Pancreas (tissue), 10 donors: ENCODE measurements at regions not wholly inside any gene's neighbourhood (a gene's known extent, or its start where the extent isn't known, plus 50 kb on each side); places are given as distances from the start of the nearest gene placed in this dataset.

Experiments used
- ATAC-seq, 4 donors: fragments of 200-7000 bp; cut with Tn5 transposase; one replicate each; pipeline versions ENCODE4 v1.8.0 to v1.9.1; 2020; ENCODE audit warnings: mild to moderate bottlenecking in 4 of 4, moderate library complexity in 4 of 4
- DNase-seq, 6 donors: peaks; one replicate each; pipeline ENCODE4 v3.0.0-alpha.2; 2020
- FAIRE-seq: peaks from 2 replicates; lab custom pipeline; 2012; peaks lifted over from hg19 to GRCh38; lab: Jason Lieb, UNC
- H3K27ac ChIP-seq, 4 donors: fragments of 200-600 bp; sonication (generic); 1 replicate in 3 of 4; 2 replicates in 1 of 4; pipeline versions ENCODE4 v1.5.0 to v1.8.0; 2020
- H3K27me3 ChIP-seq, 4 donors: fragments of 200-600 bp; one replicate each; pipeline ENCODE4 v1.8.0; 2021
- H3K36me3 ChIP-seq, 3 donors: fragments of 200-600 bp; sonication (generic) in 1 of 3; one replicate each; pipeline versions ENCODE4 v1.5.0 to v1.8.0; 2020 to 2021
- H3K4me1 ChIP-seq, 3 donors: fragments of 200-600 bp; one replicate each; pipeline ENCODE4 v1.8.0; 2021
- H3K4me3 ChIP-seq, 4 donors: fragments of 200-600 bp; sonication (generic) in 2 of 4; one replicate each; pipeline versions ENCODE4 v1.5.0 to v1.8.0; 2020 to 2021
- H3K9me3 ChIP-seq, 4 donors: fragments of 200-600 bp; one replicate each; pipeline ENCODE4 v1.8.0; 2021
- WGBS, 2 donors: extraction: QIAGEN DNeasy Blood & Tissue Kit; methylation state at CpG; one replicate each; pipeline ENCODE4 v1.1.7; 2013; 5-methylcytosine and 5-hydroxymethylcytosine counted together
- intact Hi-C, 3 donors: fragments of 100-400 bp; cut with DNase I; formaldehyde crosslinking; loops; one replicate each; pipeline versions ENCODE4 v1.11.1 to v1.14.2; 2022
- TF ChIP-seq, protein P1 (sequence below), 4 donors: fragments of 200-600 bp; sonication (generic) in 3 of 4; IDR thresholded peaks; one replicate each; pipeline versions ENCODE4 v1.5.0 to v1.8.0; 2021; ENCODE audit warnings: antibody characterized with exemption in 4 of 4
- donor health status: healthy with polysubstance abuse.
- donor health status: DM: no; HTN: no; CAD: no; lungs with moderate emphysema.
- donor health status: DM: no; HTN: no; CAD: no.
- donor health status: control.
- donor health status: control.
- donor health status: Bipolar disorder and iron deficiency.
- donor health status: DM: yes; HTN: yes; CAD: no.
- donor health status: DM: no; HTN: no; CAD: no.
- donor health status: DM: no; HTN: no; CAD: no.
- donor health status: DM: yes; HTN: yes; CAD: no.

- Histone ChIP-seq H3K27ac (no peak overlapping the region), H3K4me3 (no peak overlapping the region), H3K27me3 (no peaks in the 10 kb centered on the region), H3K4me1 (no peaks in the 10 kb centered on the region), H3K9me3 (no peaks in the 10 kb centered on the region), H3K36me3 (no peaks in the 10 kb centered on the region)
- TF ChIP-seq, protein P1, sequence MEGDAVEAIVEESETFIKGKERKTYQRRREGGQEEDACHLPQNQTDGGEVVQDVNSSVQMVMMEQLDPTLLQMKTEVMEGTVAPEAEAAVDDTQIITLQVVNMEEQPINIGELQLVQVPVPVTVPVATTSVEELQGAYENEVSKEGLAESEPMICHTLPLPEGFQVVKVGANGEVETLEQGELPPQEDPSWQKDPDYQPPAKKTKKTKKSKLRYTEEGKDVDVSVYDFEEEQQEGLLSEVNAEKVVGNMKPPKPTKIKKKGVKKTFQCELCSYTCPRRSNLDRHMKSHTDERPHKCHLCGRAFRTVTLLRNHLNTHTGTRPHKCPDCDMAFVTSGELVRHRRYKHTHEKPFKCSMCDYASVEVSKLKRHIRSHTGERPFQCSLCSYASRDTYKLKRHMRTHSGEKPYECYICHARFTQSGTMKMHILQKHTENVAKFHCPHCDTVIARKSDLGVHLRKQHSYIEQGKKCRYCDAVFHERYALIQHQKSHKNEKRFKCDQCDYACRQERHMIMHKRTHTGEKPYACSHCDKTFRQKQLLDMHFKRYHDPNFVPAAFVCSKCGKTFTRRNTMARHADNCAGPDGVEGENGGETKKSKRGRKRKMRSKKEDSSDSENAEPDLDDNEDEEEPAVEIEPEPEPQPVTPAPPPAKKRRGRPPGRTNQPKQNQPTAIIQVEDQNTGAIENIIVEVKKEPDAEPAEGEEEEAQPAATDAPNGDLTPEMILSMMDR (IDR thresholded peaks at IDR 0.05): no peak
- intact Hi-C loops: no loop called here
- ATAC-seq (no peak), DNase-seq (no peak), FAIRE-seq (no peak)
- WGBS, 2 donors: 13 to 23% methylated on average over 1 of the region's 1 CpG
Observed at GRCh38 chr13:68940049-68940448, 1167.6 kb upstream of the ATXN8OS start.

GRCh38 chr13:68938639-68939038 lies 1169.0 kb upstream of the ATXN8OS start:
- intact Hi-C loops: no loop called here
- H3K9me3 ChIP-seq: no peaks in the 10 kb centered on the region
- H3K4me1 ChIP-seq: no peaks in the 10 kb centered on the region
- H3K27ac ChIP-seq: no peak overlapping the region
- no peaks in the 10 kb centered on the region for H3K27me3 ChIP-seq
- ATAC-seq: no peak
- no peak for DNase-seq
- no peaks in the 10 kb centered on the region for H3K36me3 ChIP-seq
- no peak for FAIRE-seq
- TF ChIP-seq, protein P1 (IDR thresholded peaks at IDR 0.05): no peak
- H3K4me3 ChIP-seq: no peak overlapping the region
- 64 to 71% methylated on average over 5 of the region's 5 CpGs for WGBS, 2 donors

DNA sequence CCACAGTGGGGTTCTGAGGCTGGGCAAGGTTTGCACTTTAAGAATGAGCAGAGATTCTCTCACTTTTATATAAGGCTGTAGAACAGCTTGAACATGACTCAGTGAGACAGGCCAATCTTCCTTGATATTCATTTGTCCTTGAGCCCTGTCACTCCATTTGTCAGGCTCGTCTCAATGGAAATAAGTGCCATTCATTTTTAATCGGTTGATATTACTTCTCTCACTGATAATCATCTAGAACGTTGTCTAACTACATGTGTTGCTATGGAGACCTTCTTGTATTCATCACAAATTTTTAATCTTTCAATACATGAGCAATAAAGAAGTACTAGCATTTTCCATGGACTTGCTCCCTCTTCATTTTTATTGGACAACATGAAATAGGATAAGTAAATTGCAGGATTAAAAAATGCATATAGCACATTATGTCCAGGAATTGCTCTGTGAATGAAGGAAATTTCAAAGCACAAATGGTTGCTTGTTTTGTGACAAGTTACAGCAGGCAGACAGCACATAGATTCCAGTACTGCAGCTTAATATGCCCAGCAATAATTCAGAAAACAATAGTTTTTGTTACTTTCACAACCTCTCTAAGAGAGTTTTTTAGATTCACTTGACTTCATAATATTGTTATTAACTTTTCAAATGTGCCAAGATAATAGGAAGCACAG lies 1178.4 kb upstream of the ATXN8OS start:
- Histone ChIP-seq H3K27me3 (no peaks in the 10 kb centered on the region), H3K4me3 (no peak overlapping the region), H3K9me3 (no peaks in the 10 kb centered on the region), H3K27ac (no peak overlapping the region), H3K4me1 (no peaks in the 10 kb centered on the region), H3K36me3 (no peaks in the 10 kb centered on the region)
- 24 to 25% methylated on average over 3 of the region's 3 CpGs for WGBS, 2 donors
- DNase-seq (no peak), FAIRE-seq (no peak), ATAC-seq (no peak)
- intact Hi-C loops: no loop called here
- TF ChIP-seq, protein P1 (IDR thresholded peaks at IDR 0.05): no peak

GRCh38 chr13:68927387-68928026 lies 1180.1 kb upstream of the ATXN8OS start:
- Histone ChIP-seq H3K27ac (no peak overlapping the region), H3K9me3 (no peaks in the 10 kb centered on the region), H3K4me3 (no peak overlapping the region), H3K36me3 (no peaks in the 10 kb centered on the region), H3K27me3 (no peaks in the 10 kb centered on the region), H3K4me1 (no peaks in the 10 kb centered on the region)
- no peak for DNase-seq
- 18 to 23% methylated on average over 2 of the region's 2 CpGs for WGBS, 2 donors
- TF ChIP-seq, protein P1 (IDR thresholded peaks at IDR 0.05): peak in 1 of 4 donors; percentile 12
- ATAC-seq: peak in 3 of 4 donors; percentile 57 to 61 (median 60)
- intact Hi-C loops: no loop called here
- peak; percentile 37 for FAIRE-seq

- TF ChIP-seq, protein P1 (IDR thresholded peaks at IDR 0.05): no peak
- FAIRE-seq: no peak
- DNase-seq: no peak
- ATAC-seq: no peak
- intact Hi-C loops: no loop called here
- Histone ChIP-seq H3K4me3 (no peak overlapping the region), H3K4me1 (no peaks in the 10 kb centered on the region), H3K36me3 (no peaks in the 10 kb centered on the region), H3K27me3 (no peaks in the 10 kb centered on the region), H3K27ac (no peak overlapping the region), H3K9me3 (no peaks in the 10 kb centered on the region)
Observed at GRCh38 chr13:68923995-68924394, 1183.6 kb upstream of the ATXN8OS start.
